Choroid plexus epithelial cell (primary cell): ENCODE measurements at regions not wholly inside any gene's neighbourhood (a gene's known extent, or its start where the extent isn't known, plus 50 kb on each side); places are given as distances from the start of the nearest gene placed in this dataset.

ENCODE experiments used
- DNase-seq: peaks from one replicate; pipeline ENCODE4 v3.0.0-alpha.2; 2010; ENCODE audit warnings: low read depth
- H3K4me3 ChIP-seq: 2 replicates; pipeline ENCODE4 v1.5.1; 2011; ENCODE audit warnings: low read depth, mild to moderate bottlenecking, control low read depth, low read length, moderate library complexity
- CTCF ChIP-seq: conservative IDR thresholded peaks from 2 replicates; pipeline ENCODE4 v1.5.1; 2011; ENCODE audit warnings: low read depth, mild to moderate bottlenecking, control low read depth, inconsistent platforms, low read length, moderate library complexity

- no peak for TF ChIP-seq CTCF
- no peak for DNase-seq
- no peak overlapping the region for H3K4me3 ChIP-seq
Observed at GRCh38 chr5:158378931-158379330, 520.0 kb upstream of the CLINT1 start.

- no peak overlapping the region for H3K4me3 ChIP-seq
- TF ChIP-seq CTCF, result no peak
- no peak for DNase-seq
Observed at GRCh38 chr5:158376679-158377078, 517.7 kb upstream of the CLINT1 start.

GRCh38 chr5:158375531-158375930, 516.6 kb upstream of the CLINT1 start:
- no peak for DNase-seq
- no peak for TF ChIP-seq CTCF
- no peak overlapping the region for H3K4me3 ChIP-seq

GRCh38 chr5:158373608-158374395, 514.9 kb upstream of the CLINT1 start:
- no peak overlapping the region for H3K4me3 ChIP-seq
- DNase-seq, result no peak
- no peak for TF ChIP-seq CTCF

- no peak overlapping the region for H3K4me3 ChIP-seq
- no peak for TF ChIP-seq CTCF
- no peak for DNase-seq
Observed at GRCh38 chr5:158369241-158369640, 510.3 kb upstream of the CLINT1 start.

- H3K4me3 ChIP-seq, result no peak overlapping the region
- no peak for TF ChIP-seq CTCF
- no peak for DNase-seq
Observed at GRCh38 chr5:158368686-158369085, 509.7 kb upstream of the CLINT1 start.

GRCh38 chr5:158364367-158364766, 505.4 kb upstream of the CLINT1 start:
- TF ChIP-seq CTCF, result no peak
- DNase-seq, result no peak
- H3K4me3 ChIP-seq, result no peak overlapping the region
